Colonic mucosa (tissue), 4 donors: ENCODE measurements at regions not wholly inside any gene's neighbourhood (a gene's known extent, or its start where the extent isn't known, plus 50 kb on each side); places are given as distances from the start of the nearest gene placed in this dataset.

Experiments
- DNase-seq: peaks from one replicate; pipeline ENCODE4 v3.0.0-alpha.2; 2020
- H3K27ac ChIP-seq: fragments of 200-600 bp; one replicate; pipeline ENCODE4 v1.8.0; 2021
- H3K27me3 ChIP-seq: fragments of 200-600 bp; one replicate; pipeline ENCODE4 v1.8.0; 2021
- H3K36me3 ChIP-seq: fragments of 200-600 bp; one replicate; pipeline ENCODE4 v1.8.0; 2021
- H3K4me1 ChIP-seq: fragments of 200-600 bp; one replicate; pipeline ENCODE4 v1.8.0; 2021; ENCODE audit warnings: mild to moderate bottlenecking
- H3K4me3 ChIP-seq: fragments of 200-600 bp; one replicate; pipeline ENCODE4 v1.8.0; 2021
- H3K9ac ChIP-seq, 2 donors: one replicate each; pipeline ENCODE4 v1.7.0; 2013; ENCODE audit warnings: control low read depth in 2 of 2, low read depth in 2 of 2, low read length in 2 of 2
- H3K9me3 ChIP-seq: fragments of 200-600 bp; one replicate; pipeline ENCODE4 v1.8.0; 2021
- CTCF ChIP-seq: fragments of 200-600 bp; IDR thresholded peaks from one replicate; pipeline ENCODE4 v1.8.0; 2022; ENCODE audit warnings: antibody characterized with exemption, mild to moderate bottlenecking
- intact Hi-C: fragments of 100-400 bp; cut with DNase I; formaldehyde crosslinking; loops from one replicate; pipeline ENCODE4 v1.14.1; 2022
- donor health status: healthy.
- donor health status: DM: no; HTN: no; CAD: no.
- donor health status: DM: no; HTN: no; CAD: no.

- no peak for DNase-seq
- Histone ChIP-seq H3K9ac (no peak overlapping the region), H3K4me3 (no peak overlapping the region), H3K27me3 (no peaks in the 10 kb centered on the region), H3K27ac (no peak overlapping the region), H3K9me3 (no peaks in the 10 kb centered on the region), H3K4me1 (no peaks in the 10 kb centered on the region), H3K36me3 (no peaks in the 10 kb centered on the region)
- TF ChIP-seq CTCF, result no peak
- intact Hi-C loops, result no loop called here
Observed at GRCh38 chr22:49033616-49034015, 794.1 kb downstream of the BRD1 start.

- DNase-seq, result no peak
- Histone ChIP-seq H3K27ac (no peak overlapping the region), H3K4me3 (no peak overlapping the region), H3K27me3 (no peaks in the 10 kb centered on the region), H3K9me3 (no peaks in the 10 kb centered on the region), H3K4me1 (no peaks in the 10 kb centered on the region), H3K36me3 (no peaks in the 10 kb centered on the region), H3K9ac (no peak overlapping the region)
- no peak for TF ChIP-seq CTCF
- intact Hi-C loops, result no loop called here
Observed at GRCh38 chr22:49032821-49033220, 794.9 kb downstream of the BRD1 start.

- H3K4me3 ChIP-seq, result no peak overlapping the region
- no peak overlapping the region for H3K9ac ChIP-seq
- no peaks in the 10 kb centered on the region for H3K4me1 ChIP-seq
- H3K36me3 ChIP-seq, result no peaks in the 10 kb centered on the region
- no peak overlapping the region for H3K27ac ChIP-seq
- no peaks in the 10 kb centered on the region for H3K9me3 ChIP-seq
- intact Hi-C loops, result no loop called here
- DNase-seq, result no peak
- no peaks in the 10 kb centered on the region for H3K27me3 ChIP-seq
- no peak for TF ChIP-seq CTCF
Observed at GRCh38 chr22:49031746-49032330, 795.8 kb downstream of the BRD1 start.

GRCh38 chr22:49028111-49028510 lies 799.6 kb downstream of the BRD1 start:
- Histone ChIP-seq H3K9me3 (no peaks in the 10 kb centered on the region), H3K4me3 (no peak overlapping the region), H3K36me3 (no peaks in the 10 kb centered on the region), H3K9ac (no peak overlapping the region), H3K27ac (no peak overlapping the region), H3K4me1 (no peaks in the 10 kb centered on the region), H3K27me3 (no peaks in the 10 kb centered on the region)
- intact Hi-C loops, result no loop called here
- TF ChIP-seq CTCF, result no peak
- DNase-seq, result no peak

GRCh38 chr22:49027368-49027670 lies 800.4 kb downstream of the BRD1 start:
- Histone ChIP-seq H3K4me3 (no peak overlapping the region), H3K4me1 (no peaks in the 10 kb centered on the region), H3K27ac (no peak overlapping the region), H3K27me3 (no peaks in the 10 kb centered on the region), H3K9ac (no peak overlapping the region), H3K9me3 (no peaks in the 10 kb centered on the region), H3K36me3 (no peaks in the 10 kb centered on the region)
- no peak for TF ChIP-seq CTCF
- intact Hi-C loops, result no loop called here
- DNase-seq, result no peak
